Mucosa of descending colon (tissue), 3 donors: ENCODE measurements at regions not wholly inside any gene's neighbourhood (a gene's known extent, or its start where the extent isn't known, plus 50 kb on each side); places are given as distances from the start of the nearest gene placed in this dataset.

Experiments
- ATAC-seq: fragments of 200-7000 bp; cut with Tn5 transposase; one replicate; pipeline ENCODE4 v1.9.1; 2020; ENCODE audit warnings: mild to moderate bottlenecking, moderate library complexity
- DNase-seq, 3 donors: peaks; one replicate each; pipeline ENCODE4 v3.0.0-alpha.2; 2020
- H3K36me3 ChIP-seq: fragments of 200-600 bp; one replicate; pipeline ENCODE4 v1.8.0; 2021; ENCODE audit warnings: low read depth, mild to moderate bottlenecking
- H3K4me1 ChIP-seq: fragments of 200-600 bp; one replicate; pipeline ENCODE4 v1.8.0; 2021; ENCODE audit warnings: low read depth, mild to moderate bottlenecking
- H3K4me3 ChIP-seq: fragments of 200-600 bp; one replicate; pipeline ENCODE4 v1.8.0; 2021; ENCODE audit warnings: mild to moderate bottlenecking
- H3K9me3 ChIP-seq: fragments of 200-600 bp; one replicate; pipeline ENCODE4 v1.8.0; 2021; ENCODE audit warnings: mild to moderate bottlenecking
- CTCF ChIP-seq: fragments of 200-600 bp; IDR thresholded peaks from one replicate; pipeline ENCODE4 v1.8.0; 2022; ENCODE audit warnings: antibody characterized with exemption, mild to moderate bottlenecking
- intact Hi-C, 2 donors: fragments of 100-400 bp; cut with DNase I in 1 of 2; cut with micrococcal nuclease in 1 of 2; formaldehyde crosslinking; loops; one replicate each; pipeline versions ENCODE4 v1.11.0 to v1.11.1; 2022; cut with DNase I, micrococcal nuclease
- donor health status: DM: no; HTN: no; CAD: no; lungs with moderate emphysema.
- donor health status: DM: no; HTN: no; CAD: no.
- donor health status: DM: no; HTN: yes; CAD: no.

- DNase-seq = no peak
- intact Hi-C loops = no loop called here
- no peak for TF ChIP-seq CTCF
- no peaks in the 10 kb centered on the region for H3K9me3 ChIP-seq
- H3K36me3 ChIP-seq = no peaks in the 10 kb centered on the region
- ATAC-seq = no peak
- no peak overlapping the region for H3K4me3 ChIP-seq
- no peaks in the 10 kb centered on the region for H3K4me1 ChIP-seq
Observed at GRCh38 chr1:199753513-199753912, 274.0 kb upstream of the NR5A2 start.

GRCh38 chr1:199756066-199756465, 271.4 kb upstream of the NR5A2 start:
- intact Hi-C loops = no loop called here
- Histone ChIP-seq H3K4me1 (no peaks in the 10 kb centered on the region), H3K9me3 (no peaks in the 10 kb centered on the region), H3K36me3 (no peaks in the 10 kb centered on the region), H3K4me3 (no peak overlapping the region)
- DNase-seq = no peak
- no peak for TF ChIP-seq CTCF
- ATAC-seq = no peak

- Histone ChIP-seq H3K9me3 (no peaks in the 10 kb centered on the region), H3K4me1 (no peaks in the 10 kb centered on the region), H3K4me3 (no peak overlapping the region), H3K36me3 (no peaks in the 10 kb centered on the region)
- no peak for ATAC-seq
- DNase-seq = no peak
- no peak for TF ChIP-seq CTCF
- intact Hi-C loops = no loop called here
Observed at GRCh38 chr1:199758626-199759255, 268.8 kb upstream of the NR5A2 start.

- no peaks in the 10 kb centered on the region for H3K4me1 ChIP-seq
- no peak overlapping the region for H3K4me3 ChIP-seq
- intact Hi-C loops = no loop called here
- no peak for TF ChIP-seq CTCF
- no peaks in the 10 kb centered on the region for H3K36me3 ChIP-seq
- no peaks in the 10 kb centered on the region for H3K9me3 ChIP-seq
- DNase-seq (no peak), ATAC-seq (peak; percentile 37)
Observed at GRCh38 chr1:199759268-199759730, 268.2 kb upstream of the NR5A2 start.

GRCh38 chr1:199762572-199762971, 264.9 kb upstream of the NR5A2 start:
- DNase-seq = no peak
- H3K9me3 ChIP-seq = peaks cover 7% of the 10 kb centered on the region
- intact Hi-C loops = no loop called here
- no peak for ATAC-seq
- H3K4me1 ChIP-seq = no peaks in the 10 kb centered on the region
- H3K36me3 ChIP-seq = no peaks in the 10 kb centered on the region
- no peak overlapping the region for H3K4me3 ChIP-seq
- no peak for TF ChIP-seq CTCF
